ENCODE measurements at regions not wholly inside any gene's neighbourhood (a gene's known extent, or its start where the extent isn't known, plus 50 kb on each side); places are given as distances from the start of the nearest gene placed in this dataset.

GRCh38 chr7:41425926-41426325 is 277.0 kb downstream of the INHBA start:
- no peak overlapping the region for H3K27ac Mint-ChIP-seq
- Histone ChIP-seq H3K27me3 (ENCODE audit: control insufficient read depth in 1 of 2, insufficient read depth in 2 of 2, low read length in 2 of 2) (no peaks in the 10 kb centered on the region), H3K4me1 (ENCODE audit: insufficient read depth, low read length) (no peaks in the 10 kb centered on the region), H3K36me3 (ENCODE audit: insufficient read depth, low read length) (no peaks in the 10 kb centered on the region), H3K27ac (ENCODE audit: low read depth in 1 of 2, low read length in 2 of 2) (no peak overlapping the region), H3K4me3 (ENCODE audit: low read length) (no peak overlapping the region), H3K9me3 (ENCODE audit: control insufficient read depth in 1 of 2, insufficient read depth in 1 of 2, low read length in 2 of 2) (peaks cover 0 to under 1% of the 10 kb centered on the region in 2 experiments)
- no peak overlapping the region for H3K4me3 Mint-ChIP-seq
- no peaks in the 10 kb centered on the region for H3K4me1 Mint-ChIP-seq (ENCODE audit: low read depth)
- DNase-seq, result no peak
- H3K27me3 Mint-ChIP-seq, result no peaks in the 10 kb centered on the region
- peaks cover 5% of the 10 kb centered on the region for H3K9me3 Mint-ChIP-seq
- ChIA-PET CTCF (no interaction called here), POLR2A (no interaction called here)
- no peaks in the 10 kb centered on the region for H3K36me3 Mint-ChIP-seq (ENCODE audit: low read depth)
- no peak for ATAC-seq (ENCODE audit: poor library complexity)
- intact Hi-C loops (cut with DNase I, micrococcal nuclease), result no loop called here
- no peak for TF ChIP-seq CTCF (IDR thresholded peaks at IDR 0.05)

- no peaks in the 10 kb centered on the region for H3K27me3 ChIP-seq (ENCODE audit: control insufficient read depth in 1 of 2, insufficient read depth in 2 of 2, low read length in 2 of 2)
- no peak for ATAC-seq (ENCODE audit: poor library complexity)
- intact Hi-C loops (cut with DNase I, micrococcal nuclease), result no loop called here
- ChIA-PET POLR2A (no interaction called here), CTCF (no interaction called here)
- H3K4me3 ChIP-seq (ENCODE audit: low read length), result no peak overlapping the region
- H3K9me3 ChIP-seq (ENCODE audit: control insufficient read depth in 1 of 2, insufficient read depth in 1 of 2, low read length in 2 of 2), result no peaks in the 10 kb centered on the region
- peaks cover 2% of the 10 kb centered on the region for H3K9me3 Mint-ChIP-seq
- H3K27ac ChIP-seq (ENCODE audit: low read depth in 1 of 2, low read length in 2 of 2), result no peak overlapping the region
- no peaks in the 10 kb centered on the region for H3K36me3 ChIP-seq (ENCODE audit: insufficient read depth, low read length)
- no peaks in the 10 kb centered on the region for H3K27me3 Mint-ChIP-seq
- H3K4me1 ChIP-seq (ENCODE audit: insufficient read depth, low read length), result no peaks in the 10 kb centered on the region
- no peak overlapping the region for H3K27ac Mint-ChIP-seq
- no peak overlapping the region for H3K4me3 Mint-ChIP-seq
- no peak for TF ChIP-seq CTCF (IDR thresholded peaks at IDR 0.05)
- no peak for DNase-seq
- H3K36me3 Mint-ChIP-seq (ENCODE audit: low read depth), result no peaks in the 10 kb centered on the region
- H3K4me1 Mint-ChIP-seq (ENCODE audit: low read depth), result no peaks in the 10 kb centered on the region
Measured at GRCh38 chr7:41421056-41421455, 281.8 kb downstream of the INHBA start.

GRCh38 chr7:41420421-41420820 is 282.5 kb downstream of the INHBA start:
- no peak overlapping the region for H3K4me3 ChIP-seq (ENCODE audit: low read length)
- H3K27me3 Mint-ChIP-seq, result no peaks in the 10 kb centered on the region
- no peaks in the 10 kb centered on the region for H3K4me1 ChIP-seq (ENCODE audit: insufficient read depth, low read length)
- H3K36me3 ChIP-seq (ENCODE audit: insufficient read depth, low read length), result no peaks in the 10 kb centered on the region
- no peaks in the 10 kb centered on the region for H3K36me3 Mint-ChIP-seq (ENCODE audit: low read depth)
- H3K9me3 ChIP-seq (ENCODE audit: control insufficient read depth in 1 of 2, insufficient read depth in 1 of 2, low read length in 2 of 2), result peaks cover 0 to 3% of the 10 kb centered on the region in 2 experiments
- ATAC-seq (ENCODE audit: poor library complexity) (no peak), DNase-seq (no peak)
- peaks cover 2% of the 10 kb centered on the region for H3K9me3 Mint-ChIP-seq
- no peaks in the 10 kb centered on the region for H3K4me1 Mint-ChIP-seq (ENCODE audit: low read depth)
- no peak overlapping the region for H3K27ac Mint-ChIP-seq
- intact Hi-C loops (cut with DNase I, micrococcal nuclease), result no loop called here
- H3K27ac ChIP-seq (ENCODE audit: low read depth in 1 of 2, low read length in 2 of 2), result no peak overlapping the region
- TF ChIP-seq CTCF (IDR thresholded peaks at IDR 0.05), result no peak
- H3K27me3 ChIP-seq (ENCODE audit: control insufficient read depth in 1 of 2, insufficient read depth in 2 of 2, low read length in 2 of 2), result no peaks in the 10 kb centered on the region
- POLR2A ChIA-PET, result no interaction called here
- CTCF ChIA-PET, result no interaction called here
- H3K4me3 Mint-ChIP-seq, result no peak overlapping the region
